Hippocampal formation (tissue), 2 donors: ENCODE measurements at regions not wholly inside any gene's neighbourhood (a gene's known extent, or its start where the extent isn't known, plus 50 kb on each side); places are given as distances from the start of the nearest gene placed in this dataset.
"Not testable (repeated sequence)": the region's sequence is repeated elsewhere in the genome, so short reads cannot be mapped to it uniquely, and the experiment has no call there.

Source experiments
- DNase-seq, 2 donors: peaks; one replicate each; lab custom pipeline; 2025; lab: John Stamatoyannopoulos, UW

DNA sequence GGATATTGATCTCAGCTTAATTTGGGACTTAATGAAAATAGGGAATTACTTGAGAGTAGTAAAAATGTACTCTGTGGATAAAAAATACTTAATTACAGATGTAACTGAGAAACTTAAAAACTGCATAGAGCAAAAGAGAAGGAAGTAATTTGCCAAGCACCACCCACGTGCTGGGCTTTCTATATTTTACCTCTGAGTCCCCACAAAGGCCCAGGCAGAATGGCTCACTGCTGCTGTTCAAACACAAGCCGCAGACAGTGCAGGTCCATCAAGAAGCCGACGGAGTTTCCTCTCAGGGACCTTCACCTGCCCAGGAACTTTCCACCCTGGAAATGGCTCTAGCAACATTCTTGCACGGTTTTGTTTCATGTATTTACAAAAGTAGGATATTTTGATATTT is 77.2 kb upstream of the TRPM1 start:
- no peak for DNase-seq

DNA sequence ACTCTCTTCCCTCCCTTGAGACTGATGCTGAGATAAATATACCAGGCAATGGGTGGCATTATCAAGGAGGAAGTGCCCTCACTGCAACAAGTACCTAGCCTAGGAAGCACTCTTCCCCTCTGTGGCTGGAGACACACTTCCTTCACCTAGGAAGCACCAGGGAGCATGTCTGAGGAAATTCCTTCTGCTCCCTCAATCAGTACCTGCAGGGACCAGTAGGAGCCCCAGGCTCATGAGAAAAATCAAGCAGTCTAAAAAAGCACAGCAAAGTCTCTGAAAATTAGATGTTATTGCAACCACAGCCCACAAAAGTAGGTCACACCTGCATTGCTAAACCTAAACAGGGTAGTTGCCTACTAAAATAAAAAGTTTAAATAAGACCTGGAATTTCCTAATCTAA is 78.2 kb upstream of the TRPM1 start:
- no peak for DNase-seq

DNA sequence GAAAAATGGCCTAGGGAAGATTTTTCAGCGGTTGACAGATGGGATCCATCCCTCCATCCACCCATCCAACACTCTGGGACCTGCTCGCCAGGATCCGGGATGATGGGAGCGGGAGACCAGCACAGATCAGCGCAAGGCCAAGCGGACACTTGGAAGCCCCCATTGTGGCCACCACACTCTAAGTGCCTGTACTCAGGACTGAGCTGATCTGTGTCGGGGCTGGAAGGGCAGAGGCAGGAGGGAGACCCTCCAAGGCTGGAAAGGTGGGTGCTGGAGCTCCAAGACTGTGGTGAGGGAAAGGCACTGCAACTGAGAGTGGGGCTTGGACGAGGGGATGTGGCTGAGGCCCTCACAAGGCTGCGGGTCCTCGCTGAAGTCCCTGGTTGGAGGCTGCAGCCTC is 91.8 kb upstream of the TRPM1 start:
- no peak for DNase-seq

DNA sequence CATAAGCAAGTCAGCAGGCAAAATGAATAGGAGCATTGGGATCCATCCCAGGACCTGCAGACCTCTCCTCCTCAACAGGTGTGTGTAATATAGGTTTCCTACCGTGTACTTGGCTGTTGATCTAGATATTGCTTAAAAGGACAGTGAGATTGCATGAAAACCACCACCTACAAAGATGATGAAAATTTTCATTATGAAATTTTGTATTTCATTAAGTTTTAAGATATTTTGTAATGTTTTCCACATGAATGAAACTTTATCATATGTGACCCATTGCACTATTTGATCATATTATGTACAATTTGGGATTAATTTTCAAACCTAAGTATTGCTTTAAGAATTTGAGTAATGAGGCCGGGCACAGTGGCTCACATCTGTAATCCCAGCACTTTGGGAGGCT is 94.3 kb upstream of the TRPM1 start:
- no peak for DNase-seq

DNA sequence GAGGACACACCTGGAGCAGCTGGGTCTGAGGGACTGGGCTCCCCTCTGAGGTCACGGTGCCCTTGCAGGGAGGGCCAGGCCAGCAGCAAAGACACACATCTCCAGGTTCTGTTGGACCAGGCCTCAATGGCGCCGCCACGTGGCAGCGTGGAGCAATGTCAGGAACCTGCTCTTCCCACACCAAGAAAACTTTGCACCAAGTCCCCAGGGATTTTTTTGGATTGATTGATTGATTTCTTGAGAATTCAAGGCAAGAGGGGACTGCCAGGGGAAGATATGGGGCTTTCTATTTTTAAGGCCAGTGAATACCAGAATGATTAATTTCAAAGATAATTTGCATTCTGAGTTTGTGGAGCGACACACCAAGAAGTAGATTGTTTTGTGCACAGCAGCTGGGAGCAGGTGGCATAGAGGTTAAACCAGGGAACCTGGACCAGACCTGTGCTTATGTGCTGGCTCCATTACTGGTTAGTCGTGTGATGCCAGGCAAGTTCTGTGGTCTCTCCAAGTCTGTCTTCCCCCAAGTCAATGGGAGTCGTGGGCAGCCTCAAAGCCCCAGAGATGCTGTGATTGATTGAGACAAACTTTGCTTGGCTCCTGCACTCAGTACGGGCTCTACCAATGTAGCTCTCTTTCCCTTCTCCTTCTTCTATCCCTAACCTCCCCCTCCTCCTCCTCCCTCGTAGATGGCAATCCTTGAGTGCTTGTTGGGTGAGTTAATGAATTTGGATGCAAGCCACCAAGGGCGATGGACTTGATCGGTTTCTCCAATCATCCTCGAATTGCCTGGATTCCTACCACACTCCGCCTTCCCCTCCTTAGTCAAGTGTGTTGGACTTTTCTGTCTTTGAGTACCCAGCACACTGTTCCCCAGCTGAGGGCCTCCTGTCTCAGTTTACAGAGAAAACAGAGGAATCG is 96.2 kb upstream of the TRPM1 start:
- no peak for DNase-seq

DNA sequence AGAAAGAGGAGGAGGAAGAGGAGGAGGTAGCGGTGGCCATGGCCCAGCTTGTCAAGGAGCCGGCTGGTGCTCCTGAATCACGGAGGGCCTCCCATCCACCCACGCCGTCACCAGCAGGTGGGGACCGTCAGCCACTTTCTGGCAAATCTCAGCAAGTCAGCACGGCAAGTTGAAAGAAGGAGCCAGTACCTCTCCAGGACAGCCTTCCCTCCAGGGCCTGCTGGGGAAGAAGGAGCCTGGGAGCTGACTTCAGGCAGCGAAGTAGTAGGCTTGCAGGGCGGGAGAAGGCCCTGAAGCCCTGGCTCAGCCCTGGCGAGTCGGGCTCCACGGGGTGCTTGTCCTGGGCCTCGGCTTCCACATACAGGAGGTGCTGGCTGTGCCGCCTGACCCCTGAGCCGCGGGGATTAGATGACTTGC is 99.2 kb upstream of the TRPM1 start:
- peak in 1 of 2 donors; percentile 43 for DNase-seq

DNA sequence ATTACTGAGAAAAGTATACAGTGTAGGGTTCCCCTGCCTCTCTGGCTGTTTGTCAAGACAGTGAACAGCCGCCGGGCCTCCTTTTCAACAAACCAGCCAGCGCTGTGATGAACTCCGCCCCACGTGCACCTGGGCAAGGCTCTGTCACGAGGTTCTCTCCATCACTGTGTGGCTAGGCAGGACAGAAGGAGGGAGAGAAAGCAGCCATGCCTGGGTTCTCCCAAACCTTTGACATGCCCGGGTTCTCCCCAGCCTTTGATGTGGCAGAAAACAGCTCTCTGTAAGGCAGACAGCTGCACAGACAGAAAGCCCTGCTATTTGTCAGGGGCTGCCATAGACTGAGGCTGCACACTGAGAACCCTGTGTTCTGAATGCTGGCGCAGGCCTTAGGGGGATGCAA is 101.4 kb upstream of the TRPM1 start:
- no peak for DNase-seq

DNA sequence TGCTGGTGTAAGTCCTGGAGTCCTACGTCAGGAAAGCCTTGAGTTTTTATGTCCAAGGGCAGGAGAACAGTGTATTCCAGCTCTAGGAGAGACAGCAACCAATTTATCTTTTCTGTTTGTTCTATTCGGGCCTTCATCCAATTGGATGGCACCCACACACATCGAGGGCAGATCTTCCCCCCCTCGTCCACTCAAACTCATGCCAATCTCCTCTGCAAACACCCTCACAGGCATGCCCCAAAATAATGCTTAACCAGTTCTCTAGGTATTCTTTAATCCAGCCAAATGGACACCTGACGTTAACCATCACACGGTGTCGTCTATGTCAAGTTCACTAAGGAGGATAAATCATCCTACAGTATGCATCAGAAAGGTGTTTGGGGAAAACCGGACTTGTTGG is 102.5 kb upstream of the TRPM1 start:
- DNase-seq = no peak

DNA sequence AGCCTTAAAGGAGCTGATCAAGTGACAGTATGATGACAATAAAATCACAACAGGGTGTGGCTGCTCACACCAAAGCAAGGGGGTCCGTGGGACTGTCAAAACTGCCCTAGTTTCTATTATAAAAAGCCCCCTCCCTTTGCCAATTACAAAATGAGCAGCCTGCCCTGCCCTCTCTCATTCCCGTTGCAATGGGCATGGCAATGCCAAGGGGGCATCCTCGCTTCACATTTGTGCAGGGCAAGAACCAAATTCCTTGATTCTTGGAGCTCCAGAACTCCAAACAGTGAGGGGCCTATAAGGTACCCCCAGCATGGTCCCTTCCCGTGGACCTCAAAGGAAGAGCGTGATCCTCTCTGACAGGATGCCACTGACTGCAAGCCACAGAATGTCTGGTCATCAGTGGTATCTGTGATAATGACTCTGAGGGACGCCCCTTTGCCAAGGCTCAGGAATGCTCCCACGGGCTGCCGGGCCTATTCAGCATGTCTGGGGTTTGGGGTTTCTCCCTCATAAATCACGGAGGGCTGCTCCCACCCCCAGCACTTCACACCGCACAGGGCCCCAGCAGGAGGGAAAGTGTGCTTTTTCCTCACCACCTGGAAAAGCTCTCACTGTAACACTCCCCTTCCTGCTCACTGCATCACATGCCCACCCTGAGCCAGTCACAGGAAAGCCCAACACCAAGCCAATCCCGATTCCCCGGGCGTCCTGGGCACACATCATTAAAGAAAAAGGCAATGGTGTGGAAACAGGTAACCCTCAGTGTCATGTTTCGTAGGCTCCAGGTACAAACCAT is 105.1 kb upstream of the TRPM1 start:
- DNase-seq = no peak

DNA sequence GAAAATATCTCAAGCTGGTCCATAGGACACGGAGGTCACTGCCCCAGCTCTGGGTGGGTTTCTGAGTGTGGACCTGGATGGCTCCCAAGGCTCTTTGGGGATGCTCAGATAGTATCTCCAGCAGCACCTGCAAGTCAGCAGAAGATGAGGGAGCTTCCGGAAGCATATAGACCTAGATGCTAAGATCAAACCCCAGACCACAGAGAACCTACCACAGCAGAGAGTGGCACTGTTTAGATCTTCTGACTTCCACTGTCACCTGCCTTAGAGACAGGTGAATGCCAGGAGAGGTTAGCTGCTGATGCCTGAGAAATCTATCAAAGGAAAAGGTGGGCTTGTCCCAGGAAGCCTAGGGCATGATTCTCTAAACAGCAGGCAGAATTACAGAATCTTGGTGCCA is 105.7 kb upstream of the TRPM1 start:
- DNase-seq = no peak

DNA sequence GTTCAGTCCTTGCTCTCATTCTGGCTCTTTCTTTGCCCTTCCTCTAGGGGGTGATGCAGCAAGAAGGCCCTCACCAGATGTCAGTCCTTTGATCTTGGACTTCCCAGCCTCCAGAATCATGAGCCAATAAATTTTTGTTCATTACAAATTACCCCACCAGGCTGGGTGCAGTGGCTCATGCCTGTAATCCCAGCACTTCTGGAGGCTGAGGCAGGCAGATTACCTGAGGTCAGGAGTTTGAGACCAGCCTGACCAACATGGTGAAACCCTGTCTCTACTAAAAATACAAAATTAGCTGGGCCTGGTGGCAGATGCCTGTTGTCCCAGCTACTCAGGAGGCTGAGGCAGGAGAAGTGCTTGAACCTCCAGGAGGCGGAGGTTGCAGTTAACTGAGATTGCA is 106.3 kb upstream of the TRPM1 start:
- DNase-seq = not testable (repeated sequence)

DNA sequence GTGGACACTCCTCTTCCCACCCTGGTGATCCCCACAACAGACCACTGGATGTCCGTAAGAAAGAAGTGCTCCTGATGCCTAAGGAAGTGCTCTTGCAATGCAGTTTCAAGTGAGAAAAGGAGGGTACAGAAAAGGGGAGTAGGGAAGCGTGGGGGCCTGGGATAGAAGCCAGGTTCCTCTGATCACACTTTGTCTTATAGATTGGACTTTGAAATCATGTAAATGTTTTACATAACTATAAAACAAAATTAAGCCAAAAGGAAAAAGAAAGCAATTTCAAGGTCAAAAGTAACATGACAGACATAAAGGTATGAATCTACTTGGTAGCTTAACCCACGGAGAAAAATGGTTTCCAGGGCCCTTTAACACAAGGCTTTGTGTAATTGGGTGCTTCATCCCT is 107.3 kb upstream of the TRPM1 start:
- no peak for DNase-seq

DNA sequence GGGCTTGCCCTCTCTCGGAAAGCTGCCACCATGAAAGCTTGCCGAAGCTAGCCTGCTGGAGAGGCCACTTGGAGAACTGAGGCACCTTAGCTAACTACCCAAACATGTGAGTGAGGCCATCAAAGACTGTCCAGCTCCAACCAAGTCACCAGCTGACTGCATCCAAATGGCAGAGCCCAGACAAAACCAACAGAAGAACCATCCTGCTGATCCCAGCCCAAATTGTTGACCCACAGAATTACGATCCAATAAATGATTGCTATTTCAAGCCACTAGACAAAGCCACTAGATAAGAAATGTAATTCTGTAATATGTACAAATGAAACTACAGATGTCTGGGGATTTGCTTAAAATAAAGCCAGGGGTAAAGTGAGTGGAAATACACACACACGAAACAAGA is 109.8 kb upstream of the TRPM1 start:
- no peak for DNase-seq

DNA sequence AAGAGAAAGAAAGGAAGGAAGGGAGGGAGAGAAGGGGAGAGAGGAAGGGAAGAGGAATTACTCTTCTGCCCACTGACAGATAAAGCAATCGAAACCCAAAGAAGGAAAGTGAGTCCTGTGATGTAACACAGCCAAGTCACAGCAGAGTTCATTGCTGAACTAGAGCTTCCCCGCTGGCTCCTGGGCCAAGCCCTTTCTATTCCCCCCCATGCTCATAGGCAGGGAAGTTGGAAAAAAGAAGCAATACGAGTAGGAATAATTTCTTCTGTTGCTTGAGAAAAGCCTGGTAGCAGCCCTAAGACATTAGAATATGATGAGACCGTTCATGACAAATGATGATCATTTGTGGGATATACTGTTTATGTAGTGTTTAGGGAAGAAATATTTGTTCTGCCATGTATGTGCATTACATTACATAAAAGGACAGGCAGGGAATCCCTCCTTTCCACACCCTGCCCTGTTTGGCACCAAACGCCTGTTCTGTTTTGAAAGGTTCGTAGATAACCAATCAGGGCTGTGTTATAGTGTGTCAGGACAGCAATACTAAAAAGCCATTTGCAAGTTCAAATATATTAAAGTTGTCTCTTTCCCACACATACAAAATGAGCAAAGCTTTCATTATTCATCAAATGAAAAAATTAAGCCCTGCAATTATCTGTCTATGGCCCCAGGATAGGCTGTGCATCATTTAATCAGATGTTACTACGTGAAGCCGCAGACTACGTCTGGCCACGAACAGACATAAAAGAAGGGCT is 111.0 kb upstream of the TRPM1 start:
- DNase-seq = no peak

DNA sequence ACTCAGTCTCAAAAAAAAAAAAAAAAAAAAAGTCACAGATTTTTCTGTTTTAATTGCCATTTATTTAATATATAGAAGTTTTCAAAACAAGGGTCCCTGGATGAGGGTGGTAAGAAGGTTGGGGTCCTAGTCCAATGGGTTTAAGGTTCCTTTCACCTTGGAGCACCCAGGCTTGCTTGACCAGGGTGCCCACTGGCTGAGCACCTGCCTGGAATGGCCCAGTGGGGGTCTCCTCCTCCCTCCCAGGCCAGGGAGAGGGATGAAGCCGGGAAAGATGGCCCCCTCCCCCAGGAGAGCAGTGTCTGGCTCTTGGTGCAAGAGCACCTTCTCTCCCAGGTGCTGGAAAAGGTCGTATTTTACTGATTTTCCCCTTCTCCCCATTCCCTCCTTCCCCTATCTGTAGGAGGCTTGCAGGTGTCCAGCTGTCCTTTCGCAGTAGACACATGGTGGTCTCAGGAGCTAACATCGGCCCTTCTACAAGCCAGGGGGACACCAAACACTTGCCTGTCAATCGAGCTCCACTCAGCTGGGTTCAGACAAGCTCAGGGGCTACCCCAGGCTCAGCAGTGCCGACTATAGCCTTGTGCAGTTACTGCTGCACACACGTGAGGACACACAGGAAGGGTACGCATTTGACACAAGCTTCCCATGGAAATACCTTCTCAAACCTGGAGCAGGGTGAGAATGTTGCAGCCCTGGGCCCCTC is 112.3 kb upstream of the KLF13 start:
- DNase-seq = no peak

DNA sequence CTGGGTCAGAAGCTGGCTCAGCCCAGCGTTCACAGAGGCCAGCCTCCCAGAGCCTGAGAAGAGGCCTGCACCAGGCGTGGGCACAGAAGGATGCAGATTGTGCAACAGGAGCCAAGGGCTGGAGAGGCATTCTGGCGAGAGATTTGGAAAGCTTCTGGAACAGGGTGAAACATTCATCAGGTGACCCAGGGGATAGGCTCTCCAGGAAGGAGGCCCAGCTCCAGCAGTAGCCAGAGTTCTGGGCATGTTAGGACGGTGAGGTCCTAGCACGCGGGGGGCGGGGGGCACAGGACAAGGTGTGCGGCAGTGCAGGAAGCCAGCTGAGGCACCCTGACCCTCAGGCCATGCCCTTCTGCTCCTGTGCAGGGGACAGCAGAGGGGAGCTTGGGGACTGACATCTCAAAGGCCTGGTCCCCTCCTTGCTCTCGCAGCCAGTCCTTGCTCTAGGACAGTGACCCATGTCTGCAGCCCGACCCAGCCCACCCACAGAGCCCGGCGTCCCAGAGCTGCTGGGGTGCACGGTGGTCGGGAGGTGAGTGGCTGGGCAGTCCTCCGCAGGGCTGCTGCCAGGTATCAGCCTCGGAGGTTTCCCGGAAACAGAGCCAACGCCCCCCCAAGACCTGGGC is 111.7 kb upstream of the KLF13 start:
- DNase-seq = no peak

DNA sequence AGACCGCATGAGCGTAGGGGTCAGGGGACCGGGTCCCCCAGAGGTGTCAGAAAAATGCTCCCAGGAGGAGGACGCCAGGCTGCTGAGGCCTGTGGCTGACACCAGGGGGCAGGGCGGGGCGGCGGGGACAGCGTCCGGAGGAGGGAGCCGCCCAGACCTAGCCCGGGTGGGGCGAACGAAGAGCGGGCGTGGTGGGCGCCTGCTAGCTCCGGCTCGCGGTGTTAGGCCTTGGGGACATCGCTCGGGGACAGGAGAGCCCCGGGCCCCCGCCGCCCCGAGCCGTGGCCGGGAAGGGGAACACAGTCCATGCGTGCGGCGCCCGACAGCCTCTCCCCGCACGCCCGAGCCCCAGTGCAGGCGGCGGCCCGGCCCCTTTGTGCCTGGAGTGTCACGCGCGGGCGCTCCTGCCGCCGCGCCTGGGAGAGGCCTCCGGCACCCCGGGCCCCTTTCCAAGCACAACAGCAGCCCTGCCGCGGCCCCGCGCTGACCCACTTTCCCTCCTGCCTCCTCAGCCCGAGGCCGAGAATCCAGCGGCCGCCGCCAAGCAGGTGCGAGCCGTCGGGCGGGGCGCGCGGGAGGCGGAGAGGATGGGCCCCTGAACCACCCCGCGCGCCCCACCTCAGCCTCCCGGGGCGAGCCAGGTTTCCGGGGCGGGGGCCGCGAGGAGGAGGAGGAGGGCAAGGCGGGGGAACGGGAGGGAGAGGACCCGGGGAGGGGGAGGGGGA is 111.0 kb upstream of the KLF13 start:
- peak; percentile 59 to 68 for DNase-seq

DNA sequence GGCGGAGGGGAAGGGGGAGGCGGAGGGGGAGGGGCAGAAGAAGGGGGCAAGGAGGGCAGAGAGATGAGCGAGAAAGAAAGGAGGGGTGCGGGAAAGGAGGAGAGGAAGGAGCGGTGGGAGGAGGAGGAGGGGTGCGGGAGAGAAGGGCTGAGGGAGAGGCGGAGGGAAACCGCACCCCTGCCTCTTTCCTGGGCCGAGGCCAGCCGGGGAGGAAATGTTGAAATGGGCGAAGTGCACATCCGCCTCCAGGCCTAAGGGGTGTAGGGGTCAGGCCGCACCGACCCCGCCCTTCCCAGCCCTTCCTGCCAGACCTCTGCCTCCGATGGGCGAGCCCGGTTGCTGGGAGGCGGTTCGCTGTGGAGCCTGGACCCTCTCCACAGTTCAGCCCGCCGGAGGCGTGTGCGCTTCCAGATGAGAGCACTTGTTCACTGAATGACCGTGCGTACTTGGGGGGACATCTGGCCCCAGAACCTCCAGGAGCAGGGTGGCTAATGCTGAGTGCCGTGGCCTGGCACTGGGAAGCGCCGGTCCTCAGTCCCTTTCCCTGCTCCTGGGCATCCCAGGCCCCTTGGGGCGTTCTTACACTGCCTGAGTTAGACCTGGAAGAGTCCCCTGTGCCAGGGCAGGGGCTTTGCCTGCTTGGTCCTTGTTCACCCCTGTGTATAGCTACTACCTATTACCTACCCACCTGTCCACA is 110.3 kb upstream of the KLF13 start:
- no peak for DNase-seq

DNA sequence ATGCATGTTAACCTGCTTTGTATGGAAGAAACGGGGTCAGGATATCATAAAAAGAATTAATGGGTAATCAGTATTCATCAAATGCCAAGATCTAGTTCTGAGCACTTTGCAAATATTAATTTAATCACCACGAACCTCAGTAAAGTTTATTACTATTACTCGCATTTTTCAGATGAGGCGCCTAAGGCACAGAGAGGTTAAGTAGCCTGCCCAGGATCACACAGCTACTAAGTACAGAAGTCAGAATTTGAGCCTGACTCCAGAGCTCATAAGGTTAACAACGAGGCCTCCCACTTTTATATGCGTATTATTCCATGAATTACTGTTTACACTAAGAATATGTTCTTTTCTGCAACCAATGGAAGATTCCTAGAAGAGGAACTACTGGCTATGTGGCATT is 109.6 kb upstream of the KLF13 start:
- DNase-seq = no peak
